ENCODE measurements at regions not wholly inside any gene's neighbourhood (a gene's known extent, or its start where the extent isn't known, plus 50 kb on each side); places are given as distances from the start of the nearest gene placed in this dataset.

DNA sequence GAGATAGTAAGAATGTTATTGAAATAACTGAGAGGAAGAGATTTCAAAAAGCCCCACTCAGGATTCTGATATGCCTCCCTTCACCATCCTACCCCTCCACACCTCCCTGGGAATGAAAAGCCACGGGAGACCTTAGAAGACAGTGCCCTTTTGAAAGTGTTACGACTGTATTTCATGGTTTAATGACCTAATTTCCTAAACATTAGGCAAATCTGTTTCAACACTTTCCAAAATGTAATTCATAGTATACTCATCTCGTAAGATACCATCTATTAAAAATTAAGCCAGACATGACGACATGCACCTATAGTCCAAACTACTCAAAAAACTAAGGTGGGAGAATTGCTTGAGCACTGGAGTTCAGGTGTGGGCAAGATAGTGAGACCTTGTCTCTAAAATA lies 106.3 kb downstream of the HNRNPD start:
- dilution Hi-C loops (cut with MboI; ENCODE audit: extremely low pct_ligation_motif_present, low sequenced_read_pairs), result no loop called here
- no peaks in the 10 kb centered on the region for H3K9me1 ChIP-seq (ENCODE audit: control insufficient read depth, extremely low read depth, insufficient read depth, low read length)
- no peaks in the 10 kb centered on the region for H3K36me3 ChIP-seq (ENCODE audit: control insufficient read depth in 2 of 2, extremely low read depth in 1 of 2, insufficient read depth in 2 of 2, low read length in 2 of 2)
- no peaks in the 10 kb centered on the region for H4K20me1 ChIP-seq (ENCODE audit: control insufficient read depth, extremely low read depth, insufficient read depth, low read length)
- no peak overlapping the region for H3K9ac ChIP-seq (ENCODE audit: control insufficient read depth, extremely low read depth, insufficient read depth, low read length)
- peaks cover 4% of the 10 kb centered on the region for H3K4me1 ChIP-seq (ENCODE audit: control insufficient read depth, extremely low read depth, insufficient read depth, low read length)
- H3K4me3 ChIP-seq (ENCODE audit: control insufficient read depth in 2 of 3, extremely low read depth in 1 of 3, insufficient read depth in 2 of 3, low read depth in 1 of 3, low read length in 3 of 3), result no peak overlapping the region
- H3K27ac ChIP-seq (ENCODE audit: control insufficient read depth, insufficient read depth, low read length), result no peak overlapping the region
- TF ChIP-seq EZH2 (IDR thresholded peaks at IDR 0.05; ENCODE audit: low read length), result no peak
- TF ChIP-seq CTCF (optimal IDR thresholded peaks at IDR 0.05 in 1 of 3, IDR thresholded peaks at IDR 0.05 in 1 of 3, conservative IDR thresholded peaks at IDR 0.05 in 1 of 3; ENCODE audit: extremely low read depth in 1 of 3, insufficient read depth in 2 of 3, low read length in 3 of 3), result no peak
- no peaks in the 10 kb centered on the region for H3K79me2 ChIP-seq (ENCODE audit: control insufficient read depth, insufficient read depth, low read length)
- H3K27me3 ChIP-seq (ENCODE audit: control insufficient read depth, extremely low read depth, insufficient read depth, low read length), result no peaks in the 10 kb centered on the region
- H3K9me3 ChIP-seq (ENCODE audit: control insufficient read depth, low read depth, low read length), result no peaks in the 10 kb centered on the region
- FAIRE-seq (no peak), DNase-seq (ENCODE audit: low read depth, low spot score) (no peak)
- H3K4me2 ChIP-seq (ENCODE audit: control insufficient read depth, extremely low read depth, insufficient read depth, low read depth, low read length), result no peak overlapping the region
- H2AFZ ChIP-seq (ENCODE audit: control insufficient read depth, low read length), result no peak overlapping the region

DNA sequence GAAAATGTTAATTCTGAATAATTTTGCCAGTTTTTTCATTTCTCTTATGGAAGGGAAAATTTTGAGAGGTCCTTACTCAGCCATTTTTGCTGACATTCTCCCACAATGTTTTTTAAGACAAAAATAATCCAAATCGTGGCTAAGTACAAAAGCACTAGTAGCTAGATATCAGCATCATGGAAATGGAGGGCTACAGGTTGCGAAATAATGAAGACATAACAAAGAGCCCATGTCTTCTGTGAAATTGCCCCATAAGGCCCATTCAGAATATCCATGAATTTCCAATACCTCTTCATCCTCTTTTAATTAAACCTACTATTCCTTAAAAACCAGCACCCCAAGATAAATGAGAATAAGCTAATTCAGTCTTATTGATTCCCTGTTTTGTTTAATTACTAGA lies 107.4 kb downstream of the HNRNPD start:
- Histone ChIP-seq H3K9ac (ENCODE audit: control insufficient read depth, extremely low read depth, insufficient read depth, low read length) (no peak overlapping the region), H2AFZ (ENCODE audit: control insufficient read depth, low read length) (no peak overlapping the region), H3K36me3 (ENCODE audit: control insufficient read depth in 2 of 2, extremely low read depth in 1 of 2, insufficient read depth in 2 of 2, low read length in 2 of 2) (no peaks in the 10 kb centered on the region), H3K4me2 (ENCODE audit: control insufficient read depth, extremely low read depth, insufficient read depth, low read depth, low read length) (no peak overlapping the region), H3K9me3 (ENCODE audit: control insufficient read depth, low read depth, low read length) (no peaks in the 10 kb centered on the region), H3K9me1 (ENCODE audit: control insufficient read depth, extremely low read depth, insufficient read depth, low read length) (no peaks in the 10 kb centered on the region), H4K20me1 (ENCODE audit: control insufficient read depth, extremely low read depth, insufficient read depth, low read length) (no peaks in the 10 kb centered on the region), H3K27ac (ENCODE audit: control insufficient read depth, insufficient read depth, low read length) (no peak overlapping the region), H3K27me3 (ENCODE audit: control insufficient read depth, extremely low read depth, insufficient read depth, low read length) (no peaks in the 10 kb centered on the region), H3K4me1 (ENCODE audit: control insufficient read depth, extremely low read depth, insufficient read depth, low read length) (peaks cover 4% of the 10 kb centered on the region), H3K4me3 (ENCODE audit: control insufficient read depth in 2 of 3, extremely low read depth in 1 of 3, insufficient read depth in 2 of 3, low read depth in 1 of 3, low read length in 3 of 3) (no peak overlapping the region), H3K79me2 (ENCODE audit: control insufficient read depth, insufficient read depth, low read length) (no peaks in the 10 kb centered on the region)
- no peak for FAIRE-seq
- DNase-seq (ENCODE audit: low read depth, low spot score), result no peak
- no peak for TF ChIP-seq EZH2 (IDR thresholded peaks at IDR 0.05; ENCODE audit: low read length)
- no peak for TF ChIP-seq CTCF (optimal IDR thresholded peaks at IDR 0.05 in 1 of 3, IDR thresholded peaks at IDR 0.05 in 1 of 3, conservative IDR thresholded peaks at IDR 0.05 in 1 of 3; ENCODE audit: extremely low read depth in 1 of 3, insufficient read depth in 2 of 3, low read length in 3 of 3)
- dilution Hi-C loops (cut with MboI; ENCODE audit: extremely low pct_ligation_motif_present, low sequenced_read_pairs), result no loop called here

Measured in keratinocyte (primary cell).